ENCODE measurements at regions not wholly inside any gene's neighbourhood (a gene's known extent, or its start where the extent isn't known, plus 50 kb on each side); places are given as distances from the start of the nearest gene placed in this dataset.

GRCh38 chr14:25117342-25117741, 67.4 kb upstream of the STXBP6 start:
- H2AFZ ChIP-seq (ENCODE audit: low read depth, low read length), result no peak overlapping the region
- H3K79me2 ChIP-seq (ENCODE audit: control insufficient read depth, insufficient read depth, low read length), result no peaks in the 10 kb centered on the region
- intact Hi-C loops (cut with micrococcal nuclease) (no loop called here), dilution Hi-C loops (cut with MboI; ENCODE audit: extremely low pct_ligation_motif_present, low sequenced_read_pairs) (no loop called here)
- H4K20me1 ChIP-seq (replicated peaks; ENCODE audit: control insufficient read depth, extremely low read depth, insufficient read depth, low read length), result no peaks in the 10 kb centered on the region
- H3K4me3 ChIP-seq (replicated peaks in 1 of 3; ENCODE audit: insufficient read depth in 1 of 3, low read depth in 1 of 3, low read length in 3 of 3), result no peak overlapping the region
- POLR2A ChIA-PET, result no interaction called here
- H3K4me1 ChIP-seq (ENCODE audit: control insufficient read depth, extremely low read depth, insufficient read depth, low read length), result no peaks in the 10 kb centered on the region
- H3K27me3 ChIP-seq (ENCODE audit: control insufficient read depth in 2 of 2, insufficient read depth in 2 of 2, low read length in 2 of 2), result no peaks in the 10 kb centered on the region
- FAIRE-seq, result no peak
- BruUV-seq (replicated peaks), result no TSS peak
- no peaks in the 10 kb centered on the region for H3K9me3 ChIP-seq (replicated peaks; ENCODE audit: control insufficient read depth, insufficient read depth, low read length)
- TF ChIP-seq MYC (IDR thresholded peaks at IDR 0.05; ENCODE audit: low read depth, low read length) (no peak), FOS (IDR thresholded peaks at IDR 0.05; ENCODE audit: borderline replicate concordance, insufficient read depth, low read length) (no peak), JUN (IDR thresholded peaks at IDR 0.05; ENCODE audit: borderline replicate concordance, insufficient read depth, insufficient read length, low read depth) (no peak), POLR2AphosphoS5 (IDR thresholded peaks at IDR 0.05; ENCODE audit: insufficient read depth, low read depth, low read length) (no peak), CTCF (IDR thresholded peaks at IDR 0.05; ENCODE audit: extremely low read depth in 1 of 2, insufficient read depth in 1 of 2, low read depth in 1 of 2, low read length in 2 of 2) (no peak), EZH2 (IDR thresholded peaks at IDR 0.05; ENCODE audit: borderline replicate concordance, low read depth, low read length, severe bottlenecking) (no peak), MAX (IDR thresholded peaks at IDR 0.05; ENCODE audit: insufficient read depth, insufficient read length) (no peak), POLR2A (IDR thresholded peaks at IDR 0.05; ENCODE audit: low read depth, low read length) (no peak), GATA2 (IDR thresholded peaks at IDR 0.05; ENCODE audit: insufficient read depth, insufficient read length, low read depth, low read length) (no peak)
- no peak overlapping the region for H3K9ac ChIP-seq (replicated peaks; ENCODE audit: extremely low read depth, insufficient read depth, low read length)
- DNase-seq (ENCODE audit: low read depth, low spot score), result no peak
- no peak overlapping the region for H3K27ac ChIP-seq (ENCODE audit: insufficient read depth, low read depth, low read length)
- no peak overlapping the region for H3K4me2 ChIP-seq (ENCODE audit: insufficient read depth, low read length)
- CTCF ChIA-PET, result no interaction called here
- no peaks in the 10 kb centered on the region for H3K36me3 ChIP-seq (ENCODE audit: control insufficient read depth in 2 of 2, extremely low read depth in 1 of 2, insufficient read depth in 2 of 2, low read length in 2 of 2)
- no peaks in the 10 kb centered on the region for H3K9me1 ChIP-seq (replicated peaks; ENCODE audit: control insufficient read depth, extremely low read depth, insufficient read depth, low read length)
